DMS53 treated with DMSO at 0.1 percent for 48 hours (cell line): ENCODE measurements at regions not wholly inside any gene's neighbourhood (a gene's known extent, or its start where the extent isn't known, plus 50 kb on each side); places are given as distances from the start of the nearest gene placed in this dataset.
A peak's percentile ranks its signal among the peaks of the same experiment; 100 is the strongest.
"Not testable (repeated sequence)": the region's sequence is repeated elsewhere in the genome, so short reads cannot be mapped to it uniquely, and the experiment has no call there.

ENCODE experiments used
- DNase-seq: peaks from one replicate; lab custom pipeline; 2025; ENCODE audit not compliant: unreplicated experiment; lab: John Stamatoyannopoulos, UW

DNA sequence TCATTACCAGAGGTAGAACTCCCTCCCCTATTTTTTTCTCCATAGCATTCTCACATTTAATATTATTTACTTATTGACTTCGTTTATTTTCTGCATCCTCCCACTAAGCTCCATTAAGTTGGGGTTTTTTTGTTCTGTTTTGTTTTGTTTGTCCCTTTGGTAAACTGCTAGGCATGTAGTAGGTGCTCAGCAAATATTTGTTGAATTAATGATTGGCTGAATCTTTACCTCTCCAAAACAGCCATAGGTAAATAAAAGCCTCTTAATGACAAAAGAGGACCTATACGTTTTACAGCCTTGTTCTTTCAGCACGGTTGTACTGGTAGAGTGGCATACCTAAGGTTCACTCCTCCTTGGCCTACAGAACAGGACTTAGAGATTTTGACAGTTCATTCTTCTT is 52.0 kb downstream of the PRORP start:
- no peak for DNase-seq

DNA sequence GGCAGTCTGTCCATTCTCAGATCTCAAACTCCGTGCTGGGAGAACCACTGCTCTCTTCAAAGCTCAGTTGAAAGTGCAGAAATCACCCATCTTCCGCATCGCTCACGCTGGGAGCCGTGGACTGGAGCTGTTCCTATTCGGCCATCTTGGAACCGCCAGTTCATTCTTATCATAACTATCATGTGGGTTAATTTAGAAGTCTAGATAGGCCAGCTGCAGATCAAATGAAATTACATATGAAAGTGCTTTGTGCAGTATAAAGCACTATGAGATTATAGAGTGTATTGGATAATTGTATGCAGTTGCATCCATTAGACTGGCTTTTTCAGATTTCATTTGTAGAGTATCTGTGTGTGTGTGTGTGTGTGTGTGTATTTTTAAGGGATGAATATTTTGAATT is 57.8 kb downstream of the PRORP start:
- DNase-seq, result no peak

DNA sequence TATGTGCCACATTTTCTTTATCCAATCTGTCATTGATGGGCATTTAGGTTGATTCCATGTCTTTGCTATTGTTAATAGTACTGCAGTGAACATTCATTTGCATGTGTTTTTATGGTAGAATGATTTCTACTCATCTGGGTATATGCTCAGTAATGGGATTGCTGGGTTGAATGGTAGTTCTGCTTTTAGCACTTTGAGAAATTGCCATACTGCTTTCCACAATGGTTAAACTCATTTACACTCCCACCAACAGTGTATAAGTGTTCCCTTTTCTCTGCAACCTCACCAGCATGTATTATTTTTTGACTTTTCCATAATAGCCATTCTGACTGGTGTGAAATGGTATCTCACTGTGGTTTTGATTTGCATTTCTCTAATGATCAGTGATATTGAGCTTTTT is 62.5 kb downstream of the PRORP start:
- not testable (repeated sequence) for DNase-seq

DNA sequence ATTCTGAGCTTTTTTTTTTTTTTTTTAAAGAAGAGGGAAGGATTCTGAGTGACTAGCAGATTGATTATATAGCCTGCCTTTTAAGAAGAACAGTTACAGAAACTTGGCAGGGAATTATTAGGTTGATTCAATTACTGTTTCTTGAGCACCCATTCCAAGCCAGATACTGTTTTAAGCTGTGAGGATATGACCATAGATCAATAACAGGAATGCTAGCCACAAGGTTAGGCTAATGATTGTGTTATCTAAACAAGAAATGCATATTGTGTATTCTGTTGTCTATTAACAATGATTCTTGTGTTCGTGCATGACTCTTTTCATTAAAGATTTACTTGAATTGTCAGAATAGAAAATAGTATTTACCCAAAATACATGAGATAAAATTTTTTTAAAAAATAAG is 67.1 kb downstream of the PRORP start:
- DNase-seq, result no peak

DNA sequence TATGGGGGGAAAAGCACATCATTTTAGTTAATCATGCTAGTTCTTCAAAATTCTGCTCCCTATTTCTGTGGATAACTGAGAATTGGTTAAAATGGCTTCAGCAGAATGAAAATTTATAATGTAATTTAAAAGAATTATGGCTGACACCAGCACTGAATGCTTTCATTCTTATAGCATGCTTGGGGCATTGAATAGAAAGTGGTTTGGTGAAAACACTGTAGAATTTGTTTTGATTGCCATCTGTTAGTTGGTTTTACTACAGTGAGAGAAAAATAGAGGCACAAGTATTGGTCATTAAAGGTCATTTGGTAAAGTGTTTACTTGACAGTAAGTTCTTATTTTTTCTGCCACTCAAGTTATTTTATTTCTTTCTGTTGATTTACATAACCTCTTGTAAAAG is 70.8 kb downstream of the PRORP start:
- no peak for DNase-seq

DNA sequence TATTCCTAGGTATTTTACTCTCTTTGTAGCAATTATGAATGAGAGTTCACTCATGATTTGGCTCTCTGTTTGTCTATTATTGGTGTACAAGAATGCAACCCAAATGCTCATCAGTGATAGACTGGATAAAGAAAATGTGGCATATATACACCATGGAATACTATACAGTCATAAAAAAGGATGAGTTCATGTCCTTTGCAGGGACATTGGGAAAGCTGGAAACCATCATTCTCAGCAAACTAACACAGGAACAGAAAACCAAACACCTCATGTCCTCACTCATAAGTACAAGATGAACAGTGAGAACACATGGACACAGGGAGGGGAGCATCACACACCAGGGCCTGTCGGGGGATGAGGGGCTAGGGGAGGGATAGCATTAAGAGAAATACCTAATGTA is 71.8 kb downstream of the PRORP start:
- DNase-seq, result not testable (repeated sequence)

DNA sequence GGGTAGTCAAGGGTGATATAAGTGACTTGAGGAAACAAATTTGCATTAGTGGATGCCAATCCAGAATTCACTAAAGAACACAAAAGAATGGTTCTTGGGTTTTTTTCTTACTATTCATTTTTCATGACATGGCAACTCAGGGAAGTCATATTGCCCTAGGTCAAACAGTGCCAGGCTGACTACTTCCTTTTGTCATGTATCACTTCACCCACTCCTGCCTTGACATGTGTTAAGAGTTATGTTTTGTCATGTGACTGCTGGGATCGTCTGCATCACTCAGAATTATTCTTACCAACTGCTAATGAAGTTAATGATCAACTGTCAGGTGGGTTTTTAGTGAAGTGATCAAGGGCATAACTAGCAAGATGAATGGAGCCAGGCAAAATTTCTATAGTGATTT is 74.2 kb downstream of the PRORP start:
- DNase-seq, result no peak

DNA sequence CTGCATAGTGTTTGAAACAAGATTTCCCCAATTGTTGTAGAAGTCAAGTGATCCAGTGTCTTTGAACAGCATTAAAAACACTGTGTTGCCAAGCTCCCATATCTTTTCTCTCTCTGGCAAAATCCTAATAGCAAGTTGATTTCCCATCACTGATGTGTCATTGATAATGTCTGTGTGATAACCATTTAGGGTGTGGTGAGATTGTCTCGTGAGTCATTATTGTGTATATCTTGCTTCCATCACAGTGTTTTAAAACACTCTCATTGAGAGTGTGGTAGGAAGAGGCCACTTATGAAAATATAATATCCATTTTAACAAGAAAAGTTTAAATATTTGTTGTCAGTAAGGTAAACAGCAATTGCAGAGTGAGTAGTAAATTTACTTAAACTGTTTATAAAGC is 74.7 kb downstream of the PRORP start:
- DNase-seq, result no peak

DNA sequence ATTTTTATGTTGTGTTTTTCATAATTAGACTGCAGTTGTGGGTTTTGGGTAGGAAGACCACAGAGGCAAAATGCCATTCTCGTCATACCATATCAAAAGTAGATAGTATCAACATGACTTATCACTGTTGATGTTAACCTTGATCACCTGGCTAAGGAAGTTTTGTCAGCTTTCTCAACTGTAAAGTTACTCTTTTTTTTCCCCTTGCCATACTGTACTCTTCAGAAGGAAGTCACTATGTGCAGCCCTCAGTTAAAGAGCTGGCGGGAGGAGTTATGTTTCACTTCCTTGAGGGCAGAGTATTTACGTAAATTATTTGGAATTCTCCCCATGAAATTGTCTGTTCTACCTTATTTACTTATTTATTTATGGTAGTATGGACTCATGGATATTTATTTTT is 78.7 kb downstream of the PRORP start:
- no peak for DNase-seq

DNA sequence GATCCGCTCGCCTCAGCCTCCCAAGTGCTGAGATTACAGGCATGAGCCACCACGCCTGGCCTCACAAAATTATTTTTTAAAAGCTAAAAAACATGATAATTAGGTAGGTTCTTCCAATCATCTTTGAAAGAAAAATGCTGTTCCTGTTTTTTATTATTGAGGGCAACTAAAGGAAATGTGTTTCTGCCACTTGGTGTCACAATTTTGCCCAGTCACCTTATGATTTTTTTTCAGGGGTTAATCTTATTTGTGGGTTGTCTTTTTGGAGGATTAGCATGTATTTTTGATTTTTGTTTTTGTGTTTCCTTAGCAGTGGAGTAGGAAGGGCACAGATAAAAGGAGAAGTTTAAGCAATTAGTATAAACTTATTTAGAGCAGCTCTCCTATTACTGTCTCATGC is 79.8 kb downstream of the PRORP start:
- DNase-seq, result no peak

DNA sequence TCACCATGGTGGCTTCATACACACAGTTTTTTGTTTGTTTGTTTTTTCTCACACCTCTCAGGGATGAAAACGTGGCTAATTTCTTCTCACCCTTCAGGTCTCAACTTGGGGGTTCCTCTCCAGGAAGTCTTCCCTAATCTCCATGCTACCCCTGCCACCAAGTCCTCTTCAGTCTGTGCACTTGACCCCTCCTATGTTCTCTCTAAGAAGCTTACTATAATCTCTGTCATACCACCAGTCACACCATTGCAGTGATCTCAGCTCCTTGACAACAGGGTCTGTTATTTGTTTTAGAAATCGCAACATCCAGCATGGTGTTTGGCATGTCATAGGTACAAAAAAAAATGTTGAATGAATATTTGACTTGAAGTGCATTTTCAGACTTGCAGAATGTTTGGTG is 83.4 kb downstream of the PRORP start:
- no peak for DNase-seq

DNA sequence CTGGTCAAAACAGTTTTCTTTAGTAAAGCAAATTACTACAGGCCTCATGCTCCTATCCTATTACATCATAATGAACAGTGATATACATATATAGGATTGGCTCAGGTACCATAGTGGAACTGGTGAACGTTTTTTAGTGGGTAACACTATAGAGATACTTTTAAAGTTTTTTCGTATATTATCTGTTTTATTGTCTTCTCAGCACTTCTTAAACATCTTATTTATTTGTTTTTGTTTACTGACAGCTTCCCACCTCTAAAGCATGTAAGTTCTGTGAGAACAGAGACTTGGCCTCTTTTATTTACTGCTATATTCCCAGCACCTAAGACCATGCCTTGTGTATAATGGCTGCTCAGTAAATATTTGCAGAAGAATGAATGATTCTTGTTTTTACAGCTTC is 81.1 kb upstream of the PSMA6 start:
- no peak for DNase-seq

DNA sequence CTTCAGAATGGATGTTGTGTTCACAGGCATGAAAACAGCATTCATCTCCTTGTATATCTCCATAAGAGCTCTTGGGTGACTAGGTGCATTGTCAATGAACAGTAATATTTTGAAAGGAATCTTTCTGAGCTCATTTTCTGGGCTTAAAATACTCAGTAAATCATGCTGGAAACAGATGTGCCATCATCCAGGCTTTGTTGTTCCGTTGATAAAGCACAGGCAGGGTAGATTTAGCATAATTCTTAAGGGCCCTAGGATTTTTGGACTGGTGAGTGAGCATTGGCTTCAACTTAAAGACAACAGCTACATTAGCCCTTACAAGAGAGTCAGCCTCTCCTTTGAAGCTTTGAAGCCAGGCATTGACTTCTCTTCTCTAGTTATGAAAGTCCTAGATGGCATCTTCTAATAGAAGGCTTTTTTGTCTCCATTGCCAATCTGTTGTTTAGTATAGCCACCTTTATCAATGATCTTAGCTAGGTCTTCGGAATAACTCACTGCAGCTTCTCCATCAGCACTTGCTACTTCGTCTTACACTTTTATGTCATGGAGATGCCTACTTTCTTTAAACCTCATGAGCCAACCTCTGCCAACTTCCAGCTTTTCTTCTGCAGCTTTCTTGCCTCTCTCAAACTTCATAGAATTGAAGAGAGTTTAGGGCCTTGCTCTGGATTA is 79.6 kb upstream of the PSMA6 start:
- DNase-seq, result no peak

DNA sequence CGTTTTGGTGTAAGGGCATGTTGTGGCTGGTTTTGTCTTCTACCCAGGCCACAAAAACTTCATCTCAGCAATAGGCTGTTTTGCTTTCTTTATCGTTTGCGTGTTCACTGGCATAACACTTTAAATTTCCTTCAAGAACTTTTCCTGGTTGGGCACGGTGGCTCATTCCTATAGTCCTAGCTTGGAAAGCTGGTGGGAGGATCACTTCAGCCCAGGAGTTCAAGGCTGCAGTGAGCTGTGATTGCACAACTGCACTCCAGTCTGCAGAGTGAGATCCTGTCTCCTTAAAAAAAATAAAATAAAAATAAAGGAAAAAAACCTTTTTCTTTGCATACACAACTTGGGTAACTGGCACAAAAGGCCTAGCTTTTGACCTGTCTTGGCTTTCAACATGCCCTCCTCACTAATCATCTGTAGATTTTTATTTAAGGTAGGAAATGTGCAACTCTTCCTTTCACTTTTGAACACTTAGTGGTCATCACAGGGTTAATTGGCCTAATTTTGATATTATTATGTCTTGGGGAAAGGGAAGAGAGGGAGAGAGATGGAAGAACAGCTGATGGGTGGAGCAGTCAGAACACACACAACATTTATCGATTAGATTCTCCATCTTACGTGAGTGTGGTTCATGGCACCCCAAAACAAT is 78.9 kb upstream of the PSMA6 start:
- no peak for DNase-seq

DNA sequence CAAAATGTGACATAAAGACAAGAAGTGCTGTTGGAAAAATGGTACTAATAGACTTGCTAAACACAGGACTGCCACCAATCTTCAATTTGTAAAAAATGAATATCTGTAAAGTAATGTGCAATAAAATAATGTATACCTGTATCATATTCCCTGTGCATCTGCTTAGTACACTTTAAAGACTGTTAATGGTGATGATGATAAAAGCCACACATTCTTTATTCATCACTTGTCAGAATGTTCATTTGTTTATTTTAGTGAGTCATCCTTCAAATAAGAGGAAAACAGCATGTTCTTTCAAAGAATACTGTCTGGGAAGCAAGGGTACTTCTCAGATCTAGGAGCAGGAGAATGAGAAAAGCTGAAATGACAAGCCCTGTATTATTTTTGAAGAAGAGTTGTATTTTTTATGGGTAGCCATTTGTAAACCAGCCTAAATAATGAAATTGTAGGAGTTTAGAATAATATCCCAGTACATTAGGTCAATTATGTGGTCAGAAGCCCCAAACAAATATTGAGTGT is 78.3 kb upstream of the PSMA6 start:
- peak; percentile 61 for DNase-seq

DNA sequence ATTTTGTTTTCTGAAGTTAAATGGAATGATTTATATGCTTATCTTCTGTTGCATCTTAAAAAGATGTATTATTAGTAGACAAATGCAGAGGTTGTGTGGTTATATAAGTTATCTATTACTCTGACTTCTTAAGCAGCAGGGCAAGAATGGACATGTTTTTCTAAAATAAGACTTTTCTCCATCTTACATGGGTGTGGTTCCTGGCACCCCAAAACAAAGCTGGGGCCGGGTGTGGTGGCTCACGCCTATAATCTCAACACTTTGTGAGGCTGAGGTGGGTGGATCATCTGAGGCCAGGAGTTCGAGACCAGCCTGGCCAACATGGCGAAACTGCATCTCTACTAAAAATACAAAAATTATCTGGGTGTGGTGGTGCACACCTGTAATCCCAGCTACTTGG is 77.8 kb upstream of the PSMA6 start:
- DNase-seq, result not testable (repeated sequence)

DNA sequence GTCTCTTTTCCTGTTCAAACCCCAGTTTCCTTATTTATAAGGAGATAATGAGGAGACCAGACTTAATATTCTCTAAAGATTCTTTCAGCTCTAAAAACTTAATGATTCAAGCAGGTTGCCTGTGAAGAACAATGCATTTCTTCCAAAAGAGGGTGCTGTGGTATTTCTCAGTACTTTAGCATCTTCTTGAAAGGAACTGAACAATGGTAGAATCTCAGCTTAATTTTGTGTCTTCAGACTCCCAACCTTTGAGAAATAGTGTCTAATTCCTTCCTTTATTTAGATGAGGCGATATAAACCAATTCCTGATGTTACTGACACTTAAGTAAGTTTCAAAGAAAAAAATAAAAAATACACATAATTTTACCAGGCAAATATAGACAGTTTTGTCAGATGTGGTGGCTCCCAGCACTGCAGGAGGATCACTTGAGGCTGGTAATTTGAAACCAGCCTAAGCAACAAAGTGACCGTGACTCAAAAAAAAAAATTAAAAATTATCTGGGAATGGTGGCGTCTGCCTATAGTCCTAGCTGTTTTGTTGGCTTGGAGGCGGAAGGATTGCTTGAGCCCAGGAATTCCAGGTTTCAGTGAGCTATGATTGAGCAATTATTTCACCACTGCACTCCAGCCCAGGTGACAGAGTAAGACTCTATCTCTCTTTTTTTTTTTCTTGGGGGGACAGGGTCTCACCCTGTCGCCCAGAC is 76.9 kb upstream of the PSMA6 start:
- no peak for DNase-seq

DNA sequence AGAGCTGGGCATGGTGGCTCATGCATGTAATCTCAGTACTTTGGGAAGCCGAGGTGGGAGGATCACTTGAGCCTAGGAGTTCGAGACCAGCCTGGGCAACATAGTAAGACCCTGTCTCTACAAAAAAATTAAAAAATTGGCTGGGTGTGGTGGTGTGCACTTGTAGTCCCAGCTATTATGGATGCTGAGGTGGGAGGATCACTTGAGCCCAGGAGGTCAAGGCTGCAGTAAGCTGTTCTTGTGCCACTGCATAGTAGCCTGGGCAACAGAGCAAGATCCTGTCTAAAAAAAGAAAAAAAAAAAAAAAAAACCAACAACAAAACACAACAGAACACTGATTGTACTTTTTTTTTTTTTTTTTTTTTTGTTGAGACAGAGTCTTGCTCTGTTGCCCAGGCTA is 74.0 kb upstream of the PSMA6 start:
- DNase-seq, result not testable (repeated sequence)

DNA sequence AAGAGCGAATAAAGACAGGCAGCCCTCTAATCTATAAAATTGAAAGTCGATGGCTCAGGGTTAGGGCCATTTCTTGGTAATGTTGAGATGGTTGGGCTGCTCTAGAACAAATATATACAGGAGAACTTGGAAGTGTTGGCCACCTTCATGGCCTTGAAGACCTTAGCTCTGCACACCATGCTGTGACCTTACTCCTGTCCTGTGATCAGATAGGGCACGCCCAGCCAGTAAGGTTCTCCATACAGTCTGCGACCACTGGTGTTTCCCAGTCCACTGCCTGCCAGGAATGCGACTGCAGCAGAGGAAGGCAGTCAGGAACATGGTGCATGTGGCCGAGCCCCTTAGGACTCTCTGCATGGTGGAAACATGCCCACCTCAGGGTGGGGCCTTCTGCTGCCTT is 73.2 kb upstream of the PSMA6 start:
- DNase-seq, result no peak

DNA sequence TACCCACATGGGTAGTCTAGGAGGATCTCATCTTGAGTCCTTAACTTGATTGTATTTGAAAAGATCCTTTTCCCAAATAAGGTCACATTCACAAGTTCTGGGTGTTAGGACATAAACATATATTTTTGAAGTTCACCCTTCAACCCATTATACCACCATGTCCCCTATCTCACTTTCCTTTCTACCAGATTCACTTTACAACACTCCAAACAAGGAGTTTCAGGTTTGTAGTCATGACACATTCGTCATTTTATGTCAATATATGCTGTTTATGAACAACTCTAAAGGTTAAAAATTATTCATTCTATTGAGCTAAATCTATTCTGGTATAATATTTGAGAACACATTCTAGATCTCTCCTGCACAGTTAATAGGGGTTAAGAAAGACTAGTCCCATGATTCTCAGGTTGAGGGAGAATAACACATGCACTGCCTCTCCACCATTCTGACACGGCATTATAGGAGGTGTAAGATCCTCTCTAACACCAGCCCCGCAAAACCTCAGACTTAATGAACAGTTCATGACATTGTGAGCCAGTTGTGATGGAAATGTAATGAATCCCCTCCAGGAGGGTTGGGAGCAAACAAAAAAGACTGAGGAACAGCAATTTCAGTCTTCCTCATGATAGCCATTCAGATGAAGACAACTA is 72.0 kb upstream of the PSMA6 start:
- no peak for DNase-seq

DNA sequence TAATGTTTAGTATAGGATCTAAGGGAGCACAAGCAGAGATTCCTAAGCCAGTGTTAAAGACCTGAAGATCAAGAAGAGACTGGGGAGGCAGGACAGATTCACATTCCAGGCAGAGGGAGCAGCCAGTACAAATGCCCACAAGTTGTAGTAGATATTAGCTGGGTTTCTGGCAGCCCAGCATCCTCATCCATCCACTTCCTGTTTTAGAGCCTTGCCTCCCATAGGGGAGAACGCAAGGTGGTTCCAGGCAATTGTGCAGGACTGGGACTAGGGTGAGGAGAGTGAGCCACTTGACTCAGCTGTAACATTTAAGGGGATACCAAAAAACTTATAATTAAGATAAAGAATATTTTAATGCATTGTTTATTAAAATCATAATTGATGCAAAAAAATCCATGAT is 71.3 kb upstream of the PSMA6 start:
- DNase-seq, result no peak

DNA sequence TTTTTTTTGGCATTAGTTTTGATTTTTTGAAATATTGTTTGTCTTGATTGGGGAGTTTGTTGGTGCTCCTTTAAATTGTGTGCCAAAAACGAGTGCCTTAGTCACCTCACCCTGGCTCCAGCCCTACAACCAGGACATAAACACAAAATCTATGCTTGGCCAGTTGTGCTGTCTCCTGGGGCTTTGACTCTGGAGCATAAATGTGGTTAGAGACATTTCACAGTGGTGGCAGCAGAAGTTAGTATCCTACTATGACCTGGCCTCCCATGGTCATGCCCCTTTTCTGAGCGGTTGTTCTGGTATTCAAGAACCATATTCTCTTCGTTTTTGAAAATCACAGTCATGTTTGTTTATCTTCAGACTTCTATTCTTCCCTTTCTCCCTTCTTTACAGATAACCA is 70.7 kb upstream of the PSMA6 start:
- DNase-seq, result no peak
